HCT116 (cell line): ENCODE measurements at regions not wholly inside any gene's neighbourhood (a gene's known extent, or its start where the extent isn't known, plus 50 kb on each side); places are given as distances from the start of the nearest gene placed in this dataset.

Experiments
- ATF3 ChIP-seq: IDR thresholded peaks from 2 replicates; pipeline ENCODE4 v1.6.1; 2012
- CTCF ChIP-seq, 3 experiments: fragments of 200-600 bp in 1 of 3; sonication (generic) in 1 of 3; IDR thresholded peaks in 2 of 3; conservative IDR thresholded peaks in 1 of 3; 2 replicates each; pipeline ENCODE4 v1.5.1; 2012 to 2017; ENCODE audit warnings: low read depth in 2 of 3, low read length in 2 of 3, antibody characterized with exemption in 1 of 3, borderline replicate concordance in 1 of 3, control low read depth in 1 of 3, mild to moderate bottlenecking in 1 of 3, mixed read lengths in 1 of 3, mixed run types in 1 of 3, moderate library complexity in 1 of 3; ENCODE audit not compliant: insufficient read depth in 1 of 3
- EZH2 ChIP-seq: fragments of 200-600 bp; sonication (generic); IDR thresholded peaks from 2 replicates; pipeline ENCODE4 v1.6.1; 2017; ENCODE audit warnings: antibody characterized with exemption, mixed run types
- EZH2phosphoT487 ChIP-seq: fragments of 200-600 bp; IDR thresholded peaks from 2 replicates; pipeline ENCODE4 v1.6.1; 2018; ENCODE audit warnings: antibody characterized with exemption, borderline replicate concordance
- MAX ChIP-seq: IDR thresholded peaks from 2 replicates; pipeline ENCODE4 v1.6.1; 2012
- POLR2A ChIP-seq: IDR thresholded peaks from 2 replicates; pipeline ENCODE4 v1.7.0; 2011; ENCODE audit warnings: borderline replicate concordance; ENCODE audit not compliant: insufficient read depth, insufficient read length; ENCODE audit errors: extremely low read depth
- RAD21 ChIP-seq: IDR thresholded peaks from 2 replicates; pipeline ENCODE4 v1.6.1; 2012; ENCODE audit warnings: low read depth, mild to moderate bottlenecking
- SP1 ChIP-seq: IDR thresholded peaks from 2 replicates; pipeline ENCODE4 v1.6.1; 2012; ENCODE audit warnings: low read depth
- SRF ChIP-seq: IDR thresholded peaks from 2 replicates; pipeline ENCODE4 v1.6.1; 2012; ENCODE audit warnings: low read depth
- YY1 ChIP-seq: IDR thresholded peaks from 2 replicates; pipeline ENCODE4 v1.6.1; 2011; ENCODE audit warnings: low read length, low read depth, moderate library complexity, mild to moderate bottlenecking; ENCODE audit not compliant: insufficient replicate concordance; ENCODE audit errors: extremely low read depth
- ZBTB33 ChIP-seq: IDR thresholded peaks from 2 replicates; pipeline ENCODE4 v1.6.1; 2011; ENCODE audit warnings: mild to moderate bottlenecking, low read length, moderate library complexity; ENCODE audit not compliant: insufficient replicate concordance; ENCODE audit errors: extremely low read depth

- no peak for TF ChIP-seq ATF3
- no peak for TF ChIP-seq SRF
- no peak for TF ChIP-seq CTCF (IDR thresholded peaks at IDR 0.05 in 2 of 3, conservative IDR thresholded peaks at IDR 0.05 in 1 of 3; ENCODE audit: borderline replicate concordance in 1 of 3, insufficient read depth in 1 of 3, low read depth in 2 of 3, low read length in 2 of 3)
- no peak for TF ChIP-seq EZH2
- TF ChIP-seq EZH2phosphoT487, result no peak
- TF ChIP-seq POLR2A, result no peak
- TF ChIP-seq RAD21, result no peak
- no peak for TF ChIP-seq SP1
- TF ChIP-seq YY1, result no peak
- TF ChIP-seq ZBTB33, result no peak
- TF ChIP-seq MAX, result no peak
Measured at GRCh38 chr10:21162948-21163347, 265.8 kb upstream of the NEBL start.
